ENCODE measurements at regions not wholly inside any gene's neighbourhood (a gene's known extent, or its start where the extent isn't known, plus 50 kb on each side); places are given as distances from the start of the nearest gene placed in this dataset.

DNA sequence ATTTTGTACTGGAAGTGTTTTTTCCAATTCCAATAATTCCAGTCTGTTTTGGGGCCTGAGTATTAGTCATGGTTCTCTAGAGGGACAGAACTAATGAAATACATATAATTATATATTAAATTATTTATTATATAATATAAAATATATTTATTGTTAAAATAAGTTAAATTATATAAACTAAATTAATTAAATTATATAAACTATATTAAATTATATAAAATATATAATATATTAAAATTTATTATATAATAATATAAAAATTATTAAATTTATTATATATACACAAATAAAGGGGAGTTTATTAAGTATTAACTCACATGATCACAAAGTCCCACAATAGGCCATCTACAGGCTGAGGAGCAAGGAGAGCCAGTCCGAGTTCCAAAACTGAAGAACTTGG, 253.4 kb upstream of the NETO1 start (continued):
- TF ChIP-seq ATF2 (IDR thresholded peaks at IDR 0.05; ENCODE audit: low read length) (no peak), SMAD5 (IDR thresholded peaks at IDR 0.05; ENCODE audit: low read depth) (no peak), POU2F2 (IDR thresholded peaks at IDR 0.05; ENCODE audit: borderline replicate concordance, low read depth, low read length) (no peak), ZBED1 (IDR thresholded peaks at IDR 0.05; ENCODE audit: borderline replicate concordance) (no peak), ZNF384 (IDR thresholded peaks at IDR 0.05; ENCODE audit: borderline replicate concordance, low read depth, low read length) (no peak)
- TF ChIP-seq, protein P1, sequence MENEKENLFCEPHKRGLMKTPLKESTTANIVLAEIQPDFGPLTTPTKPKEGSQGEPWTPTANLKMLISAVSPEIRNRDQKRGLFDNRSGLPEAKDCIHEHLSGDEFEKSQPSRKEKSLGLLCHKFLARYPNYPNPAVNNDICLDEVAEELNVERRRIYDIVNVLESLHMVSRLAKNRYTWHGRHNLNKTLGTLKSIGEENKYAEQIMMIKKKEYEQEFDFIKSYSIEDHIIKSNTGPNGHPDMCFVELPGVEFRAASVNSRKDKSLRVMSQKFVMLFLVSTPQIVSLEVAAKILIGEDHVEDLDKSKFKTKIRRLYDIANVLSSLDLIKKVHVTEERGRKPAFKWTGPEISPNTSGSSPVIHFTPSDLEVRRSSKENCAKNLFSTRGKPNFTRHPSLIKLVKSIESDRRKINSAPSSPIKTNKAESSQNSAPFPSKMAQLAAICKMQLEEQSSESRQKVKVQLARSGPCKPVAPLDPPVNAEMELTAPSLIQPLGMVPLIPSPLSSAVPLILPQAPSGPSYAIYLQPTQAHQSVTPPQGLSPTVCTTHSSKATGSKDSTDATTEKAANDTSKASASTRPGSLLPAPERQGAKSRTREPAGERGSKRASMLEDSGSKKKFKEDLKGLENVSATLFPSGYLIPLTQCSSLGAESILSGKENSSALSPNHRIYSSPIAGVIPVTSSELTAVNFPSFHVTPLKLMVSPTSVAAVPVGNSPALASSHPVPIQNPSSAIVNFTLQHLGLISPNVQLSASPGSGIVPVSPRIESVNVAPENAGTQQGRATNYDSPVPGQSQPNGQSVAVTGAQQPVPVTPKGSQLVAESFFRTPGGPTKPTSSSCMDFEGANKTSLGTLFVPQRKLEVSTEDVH (IDR thresholded peaks at IDR 0.05; ENCODE audit: low read depth, partially characterized antibody), result no peak
- TF ChIP-seq, protein P2, sequence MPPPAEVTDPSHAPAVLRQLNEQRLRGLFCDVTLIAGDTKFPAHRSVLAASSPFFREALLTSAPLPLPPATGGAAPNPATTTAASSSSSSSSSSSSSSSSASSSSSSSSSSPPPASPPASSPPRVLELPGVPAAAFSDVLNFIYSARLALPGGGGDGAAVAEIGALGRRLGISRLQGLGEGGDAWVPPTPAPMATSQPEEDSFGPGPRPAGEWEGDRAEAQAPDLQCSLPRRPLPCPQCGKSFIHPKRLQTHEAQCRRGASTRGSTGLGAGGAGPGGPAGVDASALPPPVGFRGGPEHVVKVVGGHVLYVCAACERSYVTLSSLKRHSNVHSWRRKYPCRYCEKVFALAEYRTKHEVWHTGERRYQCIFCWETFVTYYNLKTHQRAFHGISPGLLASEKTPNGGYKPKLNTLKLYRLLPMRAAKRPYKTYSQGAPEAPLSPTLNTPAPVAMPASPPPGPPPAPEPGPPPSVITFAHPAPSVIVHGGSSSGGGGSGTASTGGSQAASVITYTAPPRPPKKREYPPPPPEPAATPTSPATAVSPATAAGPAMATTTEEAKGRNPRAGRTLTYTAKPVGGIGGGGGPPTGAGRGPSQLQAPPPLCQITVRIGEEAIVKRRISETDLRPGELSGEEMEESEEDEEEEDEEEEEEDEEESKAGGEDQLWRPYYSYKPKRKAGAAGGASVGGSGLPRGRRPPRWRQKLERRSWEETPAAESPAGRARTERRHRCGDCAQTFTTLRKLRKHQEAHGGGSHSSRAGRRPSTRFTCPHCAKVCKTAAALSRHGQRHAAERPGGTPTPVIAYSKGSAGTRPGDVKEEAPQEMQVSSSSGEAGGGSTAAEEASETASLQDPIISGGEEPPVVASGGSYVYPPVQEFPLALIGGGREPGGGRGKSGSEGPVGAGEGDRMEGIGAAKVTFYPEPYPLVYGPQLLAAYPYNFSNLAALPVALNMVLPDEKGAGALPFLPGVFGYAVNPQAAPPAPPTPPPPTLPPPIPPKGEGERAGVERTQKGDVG (CRISPR knock-in tag; IDR thresholded peaks at IDR 0.05), result no peak
